Esophagus muscularis mucosa (tissue), 4 donors: ENCODE measurements at regions not wholly inside any gene's neighbourhood (a gene's known extent, or its start where the extent isn't known, plus 50 kb on each side); places are given as distances from the start of the nearest gene placed in this dataset.
"Not testable (repeated sequence)": the region's sequence is repeated elsewhere in the genome, so short reads cannot be mapped to it uniquely, and the experiment has no call there.

Experiments used
- EP300 ChIP-seq: sonication (generic); formaldehyde crosslinking; IDR thresholded peaks from one replicate; pipeline ENCODE4 v1.6.1; 2017; ENCODE audit warnings: antibody characterized with exemption
- POLR2A ChIP-seq: fragments of 450-650 bp; IDR thresholded peaks from one replicate; pipeline ENCODE4 v1.6.1; 2017; ENCODE audit warnings: antibody characterized with exemption, moderate library complexity, mild to moderate bottlenecking, low read depth
- TF ChIP-seq, protein P1 (sequence below), 3 experiments: fragments of 200-600 bp in 2 of 3; fragments of 450-650 bp in 1 of 3; sonication (generic) in 2 of 3; IDR thresholded peaks; one replicate each; pipeline ENCODE4 v1.5.1; 2017 to 2019; ENCODE audit warnings: antibody characterized with exemption in 3 of 3, mild to moderate bottlenecking in 2 of 3, moderate library complexity in 1 of 3

- TF ChIP-seq, protein P1, sequence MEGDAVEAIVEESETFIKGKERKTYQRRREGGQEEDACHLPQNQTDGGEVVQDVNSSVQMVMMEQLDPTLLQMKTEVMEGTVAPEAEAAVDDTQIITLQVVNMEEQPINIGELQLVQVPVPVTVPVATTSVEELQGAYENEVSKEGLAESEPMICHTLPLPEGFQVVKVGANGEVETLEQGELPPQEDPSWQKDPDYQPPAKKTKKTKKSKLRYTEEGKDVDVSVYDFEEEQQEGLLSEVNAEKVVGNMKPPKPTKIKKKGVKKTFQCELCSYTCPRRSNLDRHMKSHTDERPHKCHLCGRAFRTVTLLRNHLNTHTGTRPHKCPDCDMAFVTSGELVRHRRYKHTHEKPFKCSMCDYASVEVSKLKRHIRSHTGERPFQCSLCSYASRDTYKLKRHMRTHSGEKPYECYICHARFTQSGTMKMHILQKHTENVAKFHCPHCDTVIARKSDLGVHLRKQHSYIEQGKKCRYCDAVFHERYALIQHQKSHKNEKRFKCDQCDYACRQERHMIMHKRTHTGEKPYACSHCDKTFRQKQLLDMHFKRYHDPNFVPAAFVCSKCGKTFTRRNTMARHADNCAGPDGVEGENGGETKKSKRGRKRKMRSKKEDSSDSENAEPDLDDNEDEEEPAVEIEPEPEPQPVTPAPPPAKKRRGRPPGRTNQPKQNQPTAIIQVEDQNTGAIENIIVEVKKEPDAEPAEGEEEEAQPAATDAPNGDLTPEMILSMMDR (IDR thresholded peaks at IDR 0.05): not testable (repeated sequence)
- not testable (repeated sequence) for TF ChIP-seq EP300, POLR2A
Observed at GRCh38 chrX:106275172-106275571, 107.1 kb downstream of the PWWP3B start.
